Lung (tissue), 11 donors: ENCODE measurements at regions not wholly inside any gene's neighbourhood (a gene's known extent, or its start where the extent isn't known, plus 50 kb on each side); places are given as distances from the start of the nearest gene placed in this dataset.
A peak's percentile ranks its signal among the peaks of the same experiment; 100 is the strongest.

Source experiments
- ATAC-seq: fragments of 200-7000 bp; cut with Tn5 transposase; one replicate; pipeline ENCODE4 v1.9.1; 2020; ENCODE audit warnings: moderate number of reproducible peaks; ENCODE audit not compliant: insufficient read depth, low FRiP score
- DNase-seq, 3 donors: peaks; one replicate each; pipeline ENCODE4 v3.0.0-alpha.2; 2013 to 2017
- H3K27ac ChIP-seq, 2 donors: one replicate each; pipeline ENCODE4 v1.5.1; 2013; ENCODE audit warnings: mild to moderate bottlenecking in 2 of 2, moderate library complexity in 2 of 2, control low read depth in 1 of 2, inconsistent platforms in 1 of 2, low read depth in 1 of 2, low read length in 1 of 2
- H3K27me3 ChIP-seq, 3 donors: one replicate each; pipeline ENCODE4 v1.5.1; 2013; ENCODE audit warnings: low read length in 2 of 3; ENCODE audit not compliant: control insufficient read depth in 3 of 3, insufficient read depth in 3 of 3
- H3K36me3 ChIP-seq, 4 donors: one replicate each; pipeline ENCODE4 v1.5.1; 2013; ENCODE audit warnings: low read length in 4 of 4, mild to moderate bottlenecking in 1 of 4, moderate library complexity in 1 of 4; ENCODE audit not compliant: control insufficient read depth in 4 of 4, insufficient read depth in 4 of 4
- H3K4me1 ChIP-seq, 5 donors: one replicate each; pipeline ENCODE4 v1.5.1; 2013; ENCODE audit warnings: low read length in 5 of 5, mild to moderate bottlenecking in 2 of 5, moderate library complexity in 1 of 5; ENCODE audit not compliant: control insufficient read depth in 5 of 5, insufficient read depth in 5 of 5
- H3K4me3 ChIP-seq: one replicate; pipeline ENCODE4 v1.5.1; 2013; ENCODE audit warnings: mild to moderate bottlenecking, control low read depth, moderate library complexity
- H3K9ac ChIP-seq, 2 donors: one replicate each; pipeline ENCODE4 v1.5.1; 2013; ENCODE audit warnings: low read length in 2 of 2, control low read depth in 1 of 2; ENCODE audit not compliant: insufficient read depth in 1 of 2
- H3K9me3 ChIP-seq, 4 donors: one replicate each; pipeline ENCODE4 v1.5.1; 2013; ENCODE audit warnings: low read length in 3 of 4, mild to moderate bottlenecking in 1 of 4, moderate library complexity in 1 of 4; ENCODE audit not compliant: control insufficient read depth in 4 of 4, insufficient read depth in 3 of 4
- WGBS, 2 donors: extraction: QIAGEN DNeasy Blood & Tissue Kit; methylation state at CpG; one replicate each; pipeline ENCODE4 v1.1.7; 2013; 5-methylcytosine and 5-hydroxymethylcytosine counted together
- TF ChIP-seq, protein P1 (sequence below): IDR thresholded peaks from 2 replicates; pipeline ENCODE4 v1.5.1; 2012; ENCODE audit warnings: mild to moderate bottlenecking; ENCODE audit errors: control extremely low read depth, extremely low read depth
- donor health status: control.
- donor health status: control.
- donor health status: Bipolar disorder and iron deficiency.
- donor health status: healthy.
- donor health status: DM: yes; HTN: yes; CAD: no.

- Histone ChIP-seq H3K4me3 (no peak overlapping the region), H3K27ac (peak overlapping the region in 1 of 2 donors; percentile 63), H3K4me1 (peaks cover 0 to 12% (median 0%) of the 10 kb centered on the region in 5 donors), H3K9me3 (peaks cover 0 to 4% (median 1%) of the 10 kb centered on the region in 4 donors), H3K9ac (no peak overlapping the region), H3K36me3 (no peaks in the 10 kb centered on the region), H3K27me3 (no peaks in the 10 kb centered on the region)
- TF ChIP-seq, protein P1, sequence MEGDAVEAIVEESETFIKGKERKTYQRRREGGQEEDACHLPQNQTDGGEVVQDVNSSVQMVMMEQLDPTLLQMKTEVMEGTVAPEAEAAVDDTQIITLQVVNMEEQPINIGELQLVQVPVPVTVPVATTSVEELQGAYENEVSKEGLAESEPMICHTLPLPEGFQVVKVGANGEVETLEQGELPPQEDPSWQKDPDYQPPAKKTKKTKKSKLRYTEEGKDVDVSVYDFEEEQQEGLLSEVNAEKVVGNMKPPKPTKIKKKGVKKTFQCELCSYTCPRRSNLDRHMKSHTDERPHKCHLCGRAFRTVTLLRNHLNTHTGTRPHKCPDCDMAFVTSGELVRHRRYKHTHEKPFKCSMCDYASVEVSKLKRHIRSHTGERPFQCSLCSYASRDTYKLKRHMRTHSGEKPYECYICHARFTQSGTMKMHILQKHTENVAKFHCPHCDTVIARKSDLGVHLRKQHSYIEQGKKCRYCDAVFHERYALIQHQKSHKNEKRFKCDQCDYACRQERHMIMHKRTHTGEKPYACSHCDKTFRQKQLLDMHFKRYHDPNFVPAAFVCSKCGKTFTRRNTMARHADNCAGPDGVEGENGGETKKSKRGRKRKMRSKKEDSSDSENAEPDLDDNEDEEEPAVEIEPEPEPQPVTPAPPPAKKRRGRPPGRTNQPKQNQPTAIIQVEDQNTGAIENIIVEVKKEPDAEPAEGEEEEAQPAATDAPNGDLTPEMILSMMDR = no peak
- 34 to 41% methylated on average over 3 of the region's 3 CpGs for WGBS, 2 donors
- DNase-seq (no peak), ATAC-seq (no peak)
Measured at GRCh38 chr14:38310420-38310995, 54.6 kb upstream of the CLEC14A start.

DNA sequence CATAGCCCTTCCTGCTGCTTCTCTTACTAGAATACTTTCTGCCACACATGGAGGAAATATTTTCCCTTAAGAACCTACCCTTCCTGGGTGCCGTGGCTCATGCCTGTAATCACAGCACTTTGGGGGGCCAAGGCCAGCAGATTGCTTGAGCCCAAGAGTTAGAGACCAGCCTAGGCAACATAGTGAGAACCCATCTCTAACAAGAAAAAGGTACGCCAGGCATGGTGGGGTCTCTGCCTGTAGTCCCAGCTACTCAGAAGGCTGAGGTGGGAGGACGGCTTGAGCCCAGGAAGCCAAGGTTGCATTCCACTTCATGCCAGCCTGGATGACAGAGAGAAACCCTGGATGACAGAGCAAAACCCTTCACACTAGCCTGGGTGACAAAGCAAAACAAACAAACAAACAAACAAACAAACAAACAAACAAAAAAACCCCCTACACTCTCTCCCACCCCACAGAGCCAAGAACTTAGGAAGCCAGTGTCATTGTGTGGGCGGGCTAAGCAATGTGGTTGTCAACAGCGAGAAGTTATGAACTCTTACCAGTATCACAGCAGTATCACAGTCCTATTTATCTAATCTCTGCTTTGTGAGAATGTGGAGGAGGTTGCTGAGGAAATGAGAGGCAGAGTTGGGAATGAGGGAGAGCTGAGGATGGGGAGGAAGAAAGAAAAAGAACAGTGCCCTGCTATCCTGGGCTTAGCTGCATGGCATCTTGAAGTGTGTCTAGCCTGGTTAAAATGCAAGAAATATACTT lies 53.8 kb upstream of the CLEC14A start:
- Histone ChIP-seq H3K27ac (peak overlapping the region in 1 of 2 donors; percentile 63), H3K9ac (no peak overlapping the region)
- ATAC-seq = no peak

More for the DNA sequence above, 53.8 kb upstream of the CLEC14A start:
- Histone ChIP-seq H3K4me3 (no peak overlapping the region), H3K36me3 (no peaks in the 10 kb centered on the region), H3K4me1 (peaks cover 0 to 12% (median 0%) of the 10 kb centered on the region in 5 donors), H3K27me3 (no peaks in the 10 kb centered on the region), H3K9me3 (peaks cover 0 to 4% (median 1%) of the 10 kb centered on the region in 4 donors)
- TF ChIP-seq, protein P1 = no peak
- 87 to 88% methylated on average over 5 of the region's 5 CpGs for WGBS, 2 donors
- DNase-seq = no peak
